H9 (cell line): ENCODE measurements at regions not wholly inside any gene's neighbourhood (a gene's known extent, or its start where the extent isn't known, plus 50 kb on each side); places are given as distances from the start of the nearest gene placed in this dataset.

ENCODE experiments used
- DNase-seq: peaks from one replicate; pipeline ENCODE4 v3.0.0-alpha.2; 2017
- H2AFZ ChIP-seq: one replicate; pipeline ENCODE4 v1.6.1; 2013; ENCODE audit warnings: mild to moderate bottlenecking, low read length, control low read depth, moderate library complexity
- H2AK5ac ChIP-seq: 2 replicates; pipeline ENCODE4 v1.6.1; 2013; ENCODE audit warnings: low read length, control low read depth, mixed read lengths; ENCODE audit not compliant: insufficient read length
- H2BK120ac ChIP-seq: one replicate; pipeline ENCODE4 v1.6.1; 2013; ENCODE audit warnings: low read depth, mild to moderate bottlenecking, low read length, control low read depth, inconsistent platforms; ENCODE audit not compliant: poor library complexity, severe bottlenecking
- H2BK12ac ChIP-seq: 2 replicates; pipeline ENCODE4 v1.6.1; 2013; ENCODE audit warnings: low read length, control low read depth, mixed read lengths, low read depth; ENCODE audit not compliant: insufficient read length
- H2BK15ac ChIP-seq: 2 replicates; pipeline ENCODE4 v1.6.1; 2013; ENCODE audit warnings: low read depth, low read length, control low read depth
- H2BK20ac ChIP-seq: one replicate; pipeline ENCODE4 v1.6.1; 2013; ENCODE audit warnings: low read depth, mild to moderate bottlenecking, low read length, control low read depth, inconsistent platforms; ENCODE audit not compliant: poor library complexity, severe bottlenecking
- H2BK5ac ChIP-seq: 2 replicates; pipeline ENCODE4 v1.6.1; 2013; ENCODE audit warnings: low read length, control low read depth, mixed read lengths; ENCODE audit not compliant: insufficient read length
- H3K14ac ChIP-seq: 2 replicates; pipeline ENCODE4 v1.6.1; 2013; ENCODE audit warnings: low read length, control low read depth; ENCODE audit not compliant: insufficient read depth
- H3K18ac ChIP-seq: 2 replicates; pipeline ENCODE4 v1.6.1; 2013; ENCODE audit warnings: low read depth, mild to moderate bottlenecking, mixed read lengths, low read length, control low read depth; ENCODE audit not compliant: insufficient read length
- H3K23ac ChIP-seq: 2 replicates; pipeline ENCODE4 v1.6.1; 2013; ENCODE audit warnings: low read length, control low read depth, mixed read lengths, low read depth; ENCODE audit not compliant: insufficient read length
- H3K23me2 ChIP-seq: 2 replicates; pipeline ENCODE4 v1.6.1; 2013; ENCODE audit warnings: low read depth, mild to moderate bottlenecking, mixed read lengths, low read length, control low read depth; ENCODE audit not compliant: insufficient read length, poor library complexity, severe bottlenecking
- H3K27ac ChIP-seq: 2 replicates; pipeline ENCODE4 v1.5.1; 2013; ENCODE audit warnings: low read length, control low read depth, mixed read lengths, low read depth; ENCODE audit not compliant: insufficient read length
- H3K27me3 ChIP-seq: 2 replicates; pipeline ENCODE4 v1.6.1; 2013; ENCODE audit warnings: low read length, control low read depth, inconsistent platforms; ENCODE audit not compliant: insufficient read depth
- H3K4ac ChIP-seq: 2 replicates; pipeline ENCODE4 v1.6.1; 2013; ENCODE audit warnings: low read depth, mild to moderate bottlenecking, control low read depth, inconsistent platforms, low read length, moderate library complexity
- H3K4me1 ChIP-seq: 2 replicates; pipeline ENCODE4 v1.6.1; 2013; ENCODE audit warnings: low read length, control low read depth, inconsistent platforms; ENCODE audit not compliant: insufficient read depth
- H3K4me2 ChIP-seq: 2 replicates; pipeline ENCODE4 v1.6.1; 2013; ENCODE audit warnings: low read length, control low read depth, mixed read lengths; ENCODE audit not compliant: insufficient read length, insufficient read depth
- H3K56ac ChIP-seq: 2 replicates; pipeline ENCODE4 v1.6.1; 2013; ENCODE audit warnings: low read depth, mild to moderate bottlenecking, mixed read lengths, low read length, control low read depth; ENCODE audit not compliant: insufficient read length
- H3K79me1 ChIP-seq: 2 replicates; pipeline ENCODE4 v1.6.1; 2013; ENCODE audit warnings: low read depth, mild to moderate bottlenecking, moderate library complexity, low read length, control low read depth, inconsistent platforms; ENCODE audit not compliant: insufficient read depth, poor library complexity, severe bottlenecking
- H3K79me2 ChIP-seq: 2 replicates; pipeline ENCODE4 v1.6.1; 2013; ENCODE audit warnings: low read length, control low read depth, inconsistent platforms; ENCODE audit not compliant: insufficient read depth
- H3K9ac ChIP-seq: 2 replicates; pipeline ENCODE4 v1.6.1; 2013; ENCODE audit warnings: low read length, control low read depth, mixed read lengths; ENCODE audit not compliant: insufficient read length; ENCODE audit errors: extremely low read depth
- H3K9me3 ChIP-seq: one replicate; pipeline ENCODE4 v1.6.1; 2013; ENCODE audit warnings: low read depth, low read length, inconsistent platforms; ENCODE audit not compliant: control insufficient read depth
- H3T11ph ChIP-seq: one replicate; pipeline ENCODE4 v1.6.1; 2013; ENCODE audit warnings: mild to moderate bottlenecking, low read length, control low read depth, inconsistent platforms
- H4K20me1 ChIP-seq: one replicate; pipeline ENCODE4 v1.6.1; 2013; ENCODE audit not compliant: control insufficient read depth, insufficient read length, insufficient read depth
- H4K5ac ChIP-seq: 2 replicates; pipeline ENCODE4 v1.6.1; 2013; ENCODE audit warnings: low read depth, mild to moderate bottlenecking, mixed read lengths, low read length, control low read depth; ENCODE audit not compliant: insufficient read length
- H4K8ac ChIP-seq: replicated peaks from 2 replicates; pipeline ENCODE4 v1.6.1; 2013; ENCODE audit warnings: low read length, control low read depth, mixed read lengths, low read depth; ENCODE audit not compliant: insufficient read length
- H4K91ac ChIP-seq: 2 replicates; pipeline ENCODE4 v1.6.1; 2013; ENCODE audit warnings: low read depth, mild to moderate bottlenecking, moderate library complexity, mixed read lengths, low read length, control low read depth; ENCODE audit not compliant: insufficient read length
- H3K27ac Mint-ChIP-seq, 3 experiments: 2 replicates in 2 of 3; 3 replicates in 1 of 3; pipeline ENCODE4 v1.8.0; 2020 to 2021; ENCODE audit warnings: mixed read lengths in 3 of 3, mild to moderate bottlenecking in 1 of 3, moderate library complexity in 1 of 3
- H3K27me3 Mint-ChIP-seq: 2 replicates; pipeline ENCODE4 v1.8.0; 2021; ENCODE audit warnings: low read depth, mild to moderate bottlenecking, moderate library complexity, mixed read lengths
- H3K36me3 Mint-ChIP-seq, 3 experiments: 2 replicates in 2 of 3; 3 replicates in 1 of 3; pipeline ENCODE4 v1.8.0; 2020 to 2021; ENCODE audit warnings: low read depth in 3 of 3, mixed read lengths in 3 of 3; ENCODE audit not compliant: insufficient read depth in 1 of 3
- H3K4me1 Mint-ChIP-seq, 2 experiments: 2 replicates each; pipeline ENCODE4 v1.8.0; 2020; ENCODE audit warnings: mixed read lengths in 2 of 2
- H3K4me3 Mint-ChIP-seq, 2 experiments: 2 replicates in 1 of 2; 3 replicates in 1 of 2; pipeline ENCODE4 v1.8.0; 2020 to 2021; ENCODE audit warnings: mild to moderate bottlenecking in 2 of 2, mixed read lengths in 2 of 2, moderate library complexity in 1 of 2
- H3K9me3 Mint-ChIP-seq, 2 experiments: 2 replicates in 1 of 2; 3 replicates in 1 of 2; pipeline ENCODE4 v1.8.0; 2020; ENCODE audit warnings: mild to moderate bottlenecking in 2 of 2, mixed read lengths in 2 of 2, moderate library complexity in 1 of 2
- TF ChIP-seq, protein P1 (sequence below): fragments of 200-600 bp; sonication (generic); conservative IDR thresholded peaks from 3 replicates; pipeline ENCODE4 v1.8.0; 2021; ENCODE audit warnings: antibody characterized with exemption, mild to moderate bottlenecking

DNA sequence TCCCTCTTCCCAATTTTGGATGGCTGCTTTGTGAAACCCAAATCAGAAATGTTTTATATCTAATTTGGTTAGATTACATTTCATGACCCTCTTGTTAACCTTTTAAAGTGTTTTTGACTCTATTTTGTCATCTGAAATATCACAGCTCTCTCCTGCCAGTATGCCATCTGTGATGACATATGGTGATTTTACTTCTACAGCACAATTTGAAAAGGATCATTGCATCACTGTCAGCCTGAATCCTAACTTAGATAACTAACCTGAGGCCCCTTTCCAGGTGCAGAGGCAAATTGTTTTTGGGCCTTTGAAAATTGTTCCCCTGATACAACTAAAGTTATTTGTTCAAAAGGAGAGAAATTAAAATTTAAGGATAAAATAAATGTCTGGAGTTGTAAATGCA lies 1023.4 kb upstream of the LRRTM1 start:
- Mint-ChIP-seq H3K27ac (no peak overlapping the region), H3K9me3 (peaks cover 0 to 5% of the 10 kb centered on the region in 2 experiments; a peak in 1 of 5 replicates), H3K36me3 (no peaks in the 10 kb centered on the region; a peak in 1 of 7 replicates), H3K4me1 (peaks cover 0 to 7% of the 10 kb centered on the region in 2 experiments; a peak in 2 of 4 replicates), H3K27me3 (no peaks in the 10 kb centered on the region), H3K4me3 (no peak overlapping the region)
- no peak overlapping the region for H3K27ac ChIP-seq
- H2BK15ac ChIP-seq, result no peak overlapping the region
- H3K79me2 ChIP-seq, result no peaks in the 10 kb centered on the region
- no peak overlapping the region for H2BK12ac ChIP-seq
- H2BK120ac ChIP-seq, result no peak overlapping the region
- no peak overlapping the region for H3K14ac ChIP-seq
- no peak for DNase-seq
- H4K8ac ChIP-seq, result no peak overlapping the region
- no peaks in the 10 kb centered on the region for H3K4me1 ChIP-seq
- no peak overlapping the region for H3K9ac ChIP-seq
- no peak overlapping the region for H2BK5ac ChIP-seq
- no peak overlapping the region for H2AFZ ChIP-seq
- H3K27me3 ChIP-seq, result no peaks in the 10 kb centered on the region
- TF ChIP-seq, protein P1, sequence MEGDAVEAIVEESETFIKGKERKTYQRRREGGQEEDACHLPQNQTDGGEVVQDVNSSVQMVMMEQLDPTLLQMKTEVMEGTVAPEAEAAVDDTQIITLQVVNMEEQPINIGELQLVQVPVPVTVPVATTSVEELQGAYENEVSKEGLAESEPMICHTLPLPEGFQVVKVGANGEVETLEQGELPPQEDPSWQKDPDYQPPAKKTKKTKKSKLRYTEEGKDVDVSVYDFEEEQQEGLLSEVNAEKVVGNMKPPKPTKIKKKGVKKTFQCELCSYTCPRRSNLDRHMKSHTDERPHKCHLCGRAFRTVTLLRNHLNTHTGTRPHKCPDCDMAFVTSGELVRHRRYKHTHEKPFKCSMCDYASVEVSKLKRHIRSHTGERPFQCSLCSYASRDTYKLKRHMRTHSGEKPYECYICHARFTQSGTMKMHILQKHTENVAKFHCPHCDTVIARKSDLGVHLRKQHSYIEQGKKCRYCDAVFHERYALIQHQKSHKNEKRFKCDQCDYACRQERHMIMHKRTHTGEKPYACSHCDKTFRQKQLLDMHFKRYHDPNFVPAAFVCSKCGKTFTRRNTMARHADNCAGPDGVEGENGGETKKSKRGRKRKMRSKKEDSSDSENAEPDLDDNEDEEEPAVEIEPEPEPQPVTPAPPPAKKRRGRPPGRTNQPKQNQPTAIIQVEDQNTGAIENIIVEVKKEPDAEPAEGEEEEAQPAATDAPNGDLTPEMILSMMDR, result no peak
- H2AK5ac ChIP-seq, result no peak overlapping the region
- H3K4ac ChIP-seq, result no peak overlapping the region
- H3K4me2 ChIP-seq, result no peak overlapping the region
- no peaks in the 10 kb centered on the region for H3K79me1 ChIP-seq
- no peak overlapping the region for H4K5ac ChIP-seq
- no peak overlapping the region for H3K23ac ChIP-seq
- H3K18ac ChIP-seq, result no peak overlapping the region
- no peaks in the 10 kb centered on the region for H3K23me2 ChIP-seq
- H2BK20ac ChIP-seq, result no peak overlapping the region
- H4K20me1 ChIP-seq, result no peaks in the 10 kb centered on the region
- H4K91ac ChIP-seq, result no peak overlapping the region
- H3K9me3 ChIP-seq, result no peaks in the 10 kb centered on the region
- H3K56ac ChIP-seq, result no peak overlapping the region
- no peak overlapping the region for H3T11ph ChIP-seq
